ENCODE measurements at regions not wholly inside any gene's neighbourhood (a gene's known extent, or its start where the extent isn't known, plus 50 kb on each side); places are given as distances from the start of the nearest gene placed in this dataset.
"Not testable (repeated sequence)": the region's sequence is repeated elsewhere in the genome, so short reads cannot be mapped to it uniquely, and the experiment has no call there.

DNA sequence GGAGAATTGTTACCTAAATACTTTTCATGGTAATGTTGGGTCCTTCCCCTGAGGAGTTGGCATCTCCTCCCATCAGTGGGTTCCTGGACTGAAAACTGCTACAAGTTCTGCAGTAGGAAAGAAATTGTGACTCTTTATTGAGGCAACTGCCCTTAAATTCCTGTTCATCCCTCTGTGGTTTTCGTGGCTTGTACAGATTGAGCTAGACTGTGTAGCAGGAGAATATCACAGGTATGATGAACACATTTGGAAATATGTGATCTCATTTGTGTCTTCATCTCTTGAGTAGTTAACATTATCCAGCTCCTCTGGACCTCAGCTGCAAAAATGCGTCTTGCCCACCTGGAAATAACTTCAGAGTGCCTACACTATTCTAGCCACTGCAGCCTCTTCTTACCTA, 390.6 kb downstream of the PTPRC start:
- no peak overlapping the region for H3K4me3 ChIP-seq (ENCODE audit: low read depth, low read length)
- no peak for TF ChIP-seq CTCF (IDR thresholded peaks at IDR 0.05; ENCODE audit: insufficient read depth, low read length, missing control alignments)
- POLR2A ChIA-PET, result no interaction called here
- no peak for DNase-seq (ENCODE audit: low read depth, low spot score)
- CTCF ChIA-PET, result no interaction called here

GRCh38 chr1:199029855-199030254, 391.0 kb downstream of the PTPRC start:
- H3K4me3 ChIP-seq (ENCODE audit: low read depth, low read length), result no peak overlapping the region
- TF ChIP-seq CTCF (IDR thresholded peaks at IDR 0.05; ENCODE audit: insufficient read depth, low read length, missing control alignments), result no peak
- no peak for DNase-seq (ENCODE audit: low read depth, low spot score)
- POLR2A ChIA-PET, result no interaction called here
- CTCF ChIA-PET, result no interaction called here

- H3K4me3 ChIP-seq (ENCODE audit: low read depth, low read length); POLR2A ChIA-PET; CTCF ChIA-PET; DNase-seq (ENCODE audit: low read depth, low spot score): not testable (repeated sequence)
Observed at GRCh38 chr1:199030541-199030940, 391.7 kb downstream of the PTPRC start.

DNA sequence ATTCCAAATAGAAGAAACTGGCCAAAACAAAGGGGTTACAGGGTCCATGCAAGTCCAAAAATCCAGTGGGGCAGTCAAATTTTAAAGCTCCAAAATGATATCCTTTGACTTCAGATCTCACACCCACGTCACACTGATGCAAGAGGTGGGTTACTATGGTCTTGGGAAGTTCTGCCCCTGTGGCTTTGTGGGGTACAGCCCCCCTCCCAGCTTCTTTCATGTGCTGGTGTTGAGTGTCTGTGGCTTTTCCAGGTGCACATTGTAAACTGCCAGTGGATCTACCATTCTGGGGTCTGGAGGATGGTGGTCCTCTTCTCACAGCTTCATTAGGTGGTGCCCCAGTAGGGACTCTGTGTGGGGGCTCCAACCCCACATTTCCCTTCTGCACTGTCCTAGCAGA, 392.3 kb downstream of the PTPRC start:
- POLR2A ChIA-PET; CTCF ChIA-PET; H3K4me3 ChIP-seq (ENCODE audit: low read depth, low read length); DNase-seq (ENCODE audit: low read depth, low spot score): not testable (repeated sequence)

DNA sequence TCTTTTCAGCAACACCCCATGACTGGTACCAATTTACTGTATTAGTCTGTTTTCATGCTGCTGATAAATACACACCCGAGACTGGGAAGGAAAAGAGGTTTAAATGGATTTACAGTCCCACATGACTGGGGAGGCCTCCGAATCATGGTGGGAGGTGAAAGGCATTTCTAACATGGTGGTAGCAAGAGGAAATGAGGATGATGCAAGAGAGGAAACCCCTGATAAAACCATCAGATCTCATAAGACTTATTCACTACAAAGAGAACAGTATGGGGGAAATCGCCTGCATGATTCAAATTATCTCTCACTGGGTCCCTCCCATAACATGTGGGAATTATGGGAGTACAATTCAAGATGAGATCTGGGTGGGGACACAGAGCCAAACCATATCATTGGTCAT, 393.6 kb downstream of the PTPRC start:
- DNase-seq (ENCODE audit: low read depth, low spot score); POLR2A ChIA-PET; CTCF ChIA-PET; H3K4me3 ChIP-seq (ENCODE audit: low read depth, low read length): not testable (repeated sequence)

GRCh38 chr1:199033661-199034060, 394.8 kb downstream of the PTPRC start:
- POLR2A ChIA-PET, result no interaction called here
- CTCF ChIA-PET, result no interaction called here

DNA sequence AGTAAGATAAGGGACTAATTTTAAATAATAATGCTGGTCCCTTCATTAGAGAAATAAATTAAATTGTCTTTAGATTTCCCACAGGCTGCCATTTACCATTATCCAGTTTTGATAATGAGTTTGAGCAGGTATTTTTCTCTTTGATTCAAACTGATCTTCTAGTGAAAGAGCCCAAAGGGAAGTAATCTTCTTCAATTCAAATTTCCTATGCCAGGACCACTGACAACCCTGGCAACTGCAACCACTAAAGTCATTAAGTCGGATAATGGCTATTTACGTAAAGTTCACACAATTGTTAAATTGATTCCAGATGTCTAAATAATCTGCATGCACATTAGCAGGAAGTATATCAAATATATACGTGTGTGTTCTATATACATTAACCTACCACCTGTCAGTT, 399.3 kb downstream of the PTPRC start:
- DNase-seq (ENCODE audit: low read depth, low spot score), result no peak
- TF ChIP-seq CTCF (IDR thresholded peaks at IDR 0.05; ENCODE audit: insufficient read depth, low read length, missing control alignments), result no peak
- no peak overlapping the region for H3K4me3 ChIP-seq (ENCODE audit: low read depth, low read length)
- CTCF ChIA-PET, result no interaction called here
- POLR2A ChIA-PET, result no interaction called here

More at GRCh38 chr1:199033661-199034060, 394.8 kb downstream of the PTPRC start:
- no peak overlapping the region for H3K4me3 ChIP-seq (ENCODE audit: low read depth, low read length)
- no peak for DNase-seq (ENCODE audit: low read depth, low spot score)
- no peak for TF ChIP-seq CTCF (IDR thresholded peaks at IDR 0.05; ENCODE audit: insufficient read depth, low read length, missing control alignments)

DNA sequence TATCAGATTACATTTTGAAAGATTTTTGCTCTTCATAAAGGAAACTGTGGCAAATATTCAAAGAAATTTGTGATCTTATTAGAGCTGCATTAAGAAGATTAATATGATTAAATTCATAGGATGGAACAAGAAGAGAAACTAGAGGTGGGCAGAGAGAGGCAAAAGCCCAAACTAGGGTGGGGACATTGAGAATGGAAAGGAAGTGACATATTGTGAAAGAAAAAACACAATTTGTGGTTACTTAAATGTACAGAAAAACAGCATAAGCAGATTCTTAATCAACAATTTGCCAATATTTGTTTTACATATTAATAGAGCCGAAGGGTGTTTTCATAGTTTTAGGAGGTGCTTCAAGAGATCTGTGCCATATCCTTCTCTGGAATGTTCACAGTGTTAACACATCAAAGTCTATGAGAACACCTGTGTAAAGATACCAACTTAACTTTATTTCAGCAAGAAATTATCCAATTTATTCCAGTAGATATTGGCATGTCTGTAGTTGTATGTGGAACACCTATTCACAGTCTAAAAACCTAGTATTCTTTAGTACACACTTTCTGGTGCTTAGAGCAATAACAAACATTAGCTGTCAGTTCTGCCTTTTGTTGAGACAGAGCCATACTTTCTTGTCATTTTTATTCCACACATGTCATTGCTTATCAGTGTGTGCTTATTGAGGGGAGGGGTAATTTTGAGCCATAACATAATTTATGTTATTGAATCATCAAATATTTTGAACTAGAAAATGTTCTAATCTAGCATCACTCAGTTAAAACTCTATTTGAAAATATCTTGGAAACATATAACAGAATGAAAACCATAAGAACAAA, 401.5 kb downstream of the PTPRC start:
- H3K4me3 ChIP-seq (ENCODE audit: low read depth, low read length), result no peak overlapping the region
- no peak for TF ChIP-seq CTCF (IDR thresholded peaks at IDR 0.05; ENCODE audit: insufficient read depth, low read length, missing control alignments)
- no peak for DNase-seq (ENCODE audit: low read depth, low spot score)
- CTCF ChIA-PET, result no interaction called here
- POLR2A ChIA-PET, result no interaction called here

Measured in AG04449 (cell line).